HepG2 (cell line): ENCODE measurements at regions not wholly inside any gene's neighbourhood (a gene's known extent, or its start where the extent isn't known, plus 50 kb on each side); places are given as distances from the start of the nearest gene placed in this dataset.
"Not testable (repeated sequence)": the region's sequence is repeated elsewhere in the genome, so short reads cannot be mapped to it uniquely, and the experiment has no call there.

Experiments
- AFF4 ChIP-seq: sonication (generic); formaldehyde crosslinking; IDR thresholded peaks from 2 replicates; pipeline ENCODE4 v1.4.0; 2020; ENCODE audit warnings: missing genetic modification reagents
- BCLAF1 ChIP-seq: fragments of 450-650 bp; IDR thresholded peaks from 2 replicates; pipeline ENCODE4 v1.6.1; 2017; ENCODE audit warnings: mild to moderate bottlenecking
- CTCF ChIP-seq: sonication (generic); formaldehyde crosslinking; IDR thresholded peaks from 2 replicates; pipeline ENCODE4 v1.5.0; 2020; ENCODE audit warnings: mild to moderate bottlenecking, missing genetic modification reagents, moderate library complexity
- GTF2F1 ChIP-seq: fragments of 150-350 bp; IDR thresholded peaks from 2 replicates; pipeline ENCODE4 v1.6.1; 2014; ENCODE audit warnings: low read length
- SUZ12 ChIP-seq: fragments of 150-350 bp; IDR thresholded peaks from 2 replicates; pipeline ENCODE4 v1.6.1; 2014; ENCODE audit warnings: low read depth, low read length
- ZFP62 ChIP-seq: sonication (generic); formaldehyde crosslinking; IDR thresholded peaks from 2 replicates; pipeline ENCODE4 v1.4.0; 2020; ENCODE audit warnings: missing genetic modification reagents
- ZNF280D ChIP-seq: sonication (generic); formaldehyde crosslinking; IDR thresholded peaks from 2 replicates; pipeline ENCODE4 v1.5.1; 2020; ENCODE audit warnings: mild to moderate bottlenecking, missing genetic modification reagents
- ZNF281 ChIP-seq: sonication (generic); formaldehyde crosslinking; IDR thresholded peaks from 2 replicates; pipeline ENCODE4 v1.4.0; 2020; ENCODE audit warnings: missing genetic modification reagents, borderline replicate concordance

- not testable (repeated sequence) for TF ChIP-seq ZFP62 (CRISPR knock-in tag); ZNF280D (CRISPR knock-in tag); CTCF; ZNF281 (CRISPR knock-in tag); SUZ12; AFF4 (CRISPR knock-in tag); GTF2F1; BCLAF1
Measured at GRCh38 chr15:20240366-20240917, 301.2 kb downstream of the GOLGA6L6 start.
